Hepatocyte (in vitro differentiated cells): ENCODE measurements at regions not wholly inside any gene's neighbourhood (a gene's known extent, or its start where the extent isn't known, plus 50 kb on each side); places are given as distances from the start of the nearest gene placed in this dataset.

Experiments
- DNase-seq: peaks from one replicate; pipeline ENCODE4 v3.0.0-alpha.2; 2016; ENCODE audit warnings: low spot score
- H2AFZ ChIP-seq: fragments of 200-600 bp; sonication (generic); 2 replicates; pipeline ENCODE4 v1.6.0; 2016; ENCODE audit warnings: antibody characterized with exemption, mild to moderate bottlenecking
- H3K27ac ChIP-seq: fragments of 200-600 bp; sonication (generic); 2 replicates; pipeline ENCODE4 v1.5.1; 2016; ENCODE audit warnings: mild to moderate bottlenecking
- H3K27me3 ChIP-seq: fragments of 200-600 bp; sonication (generic); 2 replicates; pipeline ENCODE4 v1.6.1; 2016
- H3K36me3 ChIP-seq: fragments of 200-600 bp; sonication (generic); replicated peaks from 2 replicates; pipeline ENCODE4 v1.5.1; 2016; ENCODE audit warnings: low read depth; ENCODE audit not compliant: insufficient read depth
- H3K4me1 ChIP-seq: fragments of 200-600 bp; sonication (generic); 2 replicates; pipeline ENCODE4 v1.5.1; 2016; ENCODE audit warnings: mild to moderate bottlenecking, moderate library complexity; ENCODE audit not compliant: insufficient read depth
- H3K4me2 ChIP-seq: fragments of 200-600 bp; sonication (generic); 2 replicates; pipeline ENCODE4 v1.6.0; 2016
- H3K4me3 ChIP-seq: fragments of 200-600 bp; sonication (generic); 2 replicates; pipeline ENCODE4 v1.5.1; 2016; ENCODE audit warnings: mild to moderate bottlenecking
- H3K79me2 ChIP-seq: fragments of 200-600 bp; sonication (generic); 2 replicates; pipeline ENCODE4 v1.6.0; 2017; ENCODE audit warnings: mild to moderate bottlenecking
- H3K9me2 ChIP-seq: fragments of 200-600 bp; sonication (generic); replicated peaks from 2 replicates; pipeline ENCODE4 v1.6.0; 2017; ENCODE audit warnings: mild to moderate bottlenecking; ENCODE audit not compliant: insufficient read depth
- H3K9me3 ChIP-seq: fragments of 200-600 bp; sonication (generic); 2 replicates; pipeline ENCODE4 v1.5.1; 2016; ENCODE audit warnings: low read depth, mild to moderate bottlenecking
- H4K20me1 ChIP-seq: fragments of 200-600 bp; sonication (generic); 2 replicates; pipeline ENCODE4 v1.6.0; 2016; ENCODE audit warnings: mild to moderate bottlenecking; ENCODE audit not compliant: insufficient read depth, poor library complexity, severe bottlenecking
- CTCF ChIP-seq: fragments of 200-600 bp; sonication (generic); IDR thresholded peaks from 2 replicates; pipeline ENCODE4 v1.5.1; 2016; ENCODE audit warnings: antibody characterized with exemption, mild to moderate bottlenecking; ENCODE audit not compliant: poor library complexity
- EZH2 ChIP-seq: fragments of 200-600 bp; sonication (generic); IDR thresholded peaks from 2 replicates; pipeline ENCODE4 v1.6.1; 2016; ENCODE audit warnings: antibody characterized with exemption, mild to moderate bottlenecking, borderline replicate concordance
- EZH2phosphoT487 ChIP-seq: fragments of 200-600 bp; sonication (generic); IDR thresholded peaks from one replicate; pipeline ENCODE4 v1.6.1; 2018; ENCODE audit warnings: antibody characterized with exemption, mild to moderate bottlenecking, low read depth, moderate library complexity; ENCODE audit not compliant: unreplicated experiment, severe bottlenecking
- WGBS: methylation state at CpG from one replicate; pipeline ENCODE4 v1.1.6; 2016; ENCODE audit warnings: low lambda C conversion rate; ENCODE audit errors: missing lambda C conversion rate; 5-methylcytosine and 5-hydroxymethylcytosine counted together

- H3K27ac ChIP-seq = no peak overlapping the region
- no peak for DNase-seq
- TF ChIP-seq EZH2phosphoT487 (no peak), EZH2 (no peak), CTCF (no peak)
Measured at GRCh38 chr2:34660741-34661140, 1061.6 kb upstream of the FAM98A start.

GRCh38 chr2:34656632-34657031 is 1057.5 kb upstream of the FAM98A start:
- Histone ChIP-seq H3K4me1 (no peaks in the 10 kb centered on the region), H3K4me3 (no peak overlapping the region), H3K27me3 (no peaks in the 10 kb centered on the region), H3K9me2 (no peaks in the 10 kb centered on the region), H3K9me3 (no peaks in the 10 kb centered on the region), H2AFZ (no peak overlapping the region), H3K27ac (no peak overlapping the region), H3K4me2 (no peak overlapping the region), H3K79me2 (no peaks in the 10 kb centered on the region), H4K20me1 (no peaks in the 10 kb centered on the region), H3K36me3 (no peaks in the 10 kb centered on the region)
- 79% methylated on average over 3 of the region's 3 CpGs for WGBS
- TF ChIP-seq CTCF = no peak
- TF ChIP-seq EZH2phosphoT487 = no peak
- TF ChIP-seq EZH2 = no peak
- DNase-seq = no peak

More at GRCh38 chr2:34660741-34661140, 1061.6 kb upstream of the FAM98A start:
- Histone ChIP-seq H3K79me2 (no peaks in the 10 kb centered on the region), H3K27me3 (no peaks in the 10 kb centered on the region), H3K36me3 (no peaks in the 10 kb centered on the region), H3K9me2 (no peaks in the 10 kb centered on the region), H3K4me3 (no peak overlapping the region), H3K4me1 (no peaks in the 10 kb centered on the region), H3K4me2 (no peak overlapping the region), H4K20me1 (no peaks in the 10 kb centered on the region), H3K9me3 (no peaks in the 10 kb centered on the region), H2AFZ (no peak overlapping the region)
- WGBS = 85% methylated on average over 4 of the region's 4 CpGs

- H3K79me2 ChIP-seq = no peaks in the 10 kb centered on the region
- H3K27ac ChIP-seq = no peak overlapping the region
- H2AFZ ChIP-seq = no peak overlapping the region
- TF ChIP-seq EZH2 = no peak
- no peak for TF ChIP-seq EZH2phosphoT487
- TF ChIP-seq CTCF = no peak
- H3K9me3 ChIP-seq = no peaks in the 10 kb centered on the region
- no peaks in the 10 kb centered on the region for H3K27me3 ChIP-seq
- no peaks in the 10 kb centered on the region for H3K36me3 ChIP-seq
- no peaks in the 10 kb centered on the region for H3K9me2 ChIP-seq
- no peaks in the 10 kb centered on the region for H3K4me1 ChIP-seq
- DNase-seq = peak; percentile 60
- 53% methylated on average over 1 of the region's 1 CpG for WGBS
- H3K4me3 ChIP-seq = no peak overlapping the region
- no peaks in the 10 kb centered on the region for H4K20me1 ChIP-seq
- no peak overlapping the region for H3K4me2 ChIP-seq
Measured at GRCh38 chr2:34652636-34653035, 1053.5 kb upstream of the FAM98A start.

GRCh38 chr2:34646901-34647300 is 1047.8 kb upstream of the FAM98A start:
- Histone ChIP-seq H3K4me1 (no peaks in the 10 kb centered on the region), H3K27me3 (no peaks in the 10 kb centered on the region), H3K4me2 (no peak overlapping the region), H3K4me3 (no peak overlapping the region), H3K36me3 (no peaks in the 10 kb centered on the region), H3K9me2 (no peaks in the 10 kb centered on the region), H4K20me1 (no peaks in the 10 kb centered on the region), H3K9me3 (no peaks in the 10 kb centered on the region), H2AFZ (no peak overlapping the region), H3K79me2 (no peaks in the 10 kb centered on the region), H3K27ac (no peak overlapping the region)
- no peak for DNase-seq
- TF ChIP-seq EZH2phosphoT487 (no peak), EZH2 (no peak), CTCF (no peak)
- WGBS = 92% methylated on average over 3 of the region's 3 CpGs
